Effector CD8-positive, alpha-beta T cell (primary cell): ENCODE measurements at regions not wholly inside any gene's neighbourhood (a gene's known extent, or its start where the extent isn't known, plus 50 kb on each side); places are given as distances from the start of the nearest gene placed in this dataset.

ENCODE experiments used
- DNase-seq: peaks from one replicate; lab custom pipeline; 2025; lab: John Stamatoyannopoulos, UW

GRCh38 chr14:84770030-84770429, 759.9 kb upstream of the FLRT2 start:
- DNase-seq, result no peak

- DNase-seq, result no peak
Measured at GRCh38 chr14:84777356-84777755, 752.6 kb upstream of the FLRT2 start.

- no peak for DNase-seq
Measured at GRCh38 chr14:84782902-84783301, 747.0 kb upstream of the FLRT2 start.

- DNase-seq, result no peak
Measured at GRCh38 chr14:84783511-84783910, 746.4 kb upstream of the FLRT2 start.

GRCh38 chr14:84785996-84786395, 743.9 kb upstream of the FLRT2 start:
- no peak for DNase-seq

GRCh38 chr14:84789012-84789411, 740.9 kb upstream of the FLRT2 start:
- no peak for DNase-seq

- no peak for DNase-seq
Measured at GRCh38 chr14:84792722-84793410, 737.1 kb upstream of the FLRT2 start.

- no peak for DNase-seq
Measured at GRCh38 chr14:84797326-84797725, 732.6 kb upstream of the FLRT2 start.

- DNase-seq, result no peak
Measured at GRCh38 chr14:84804468-84804867, 725.5 kb upstream of the FLRT2 start.

- no peak for DNase-seq
Measured at GRCh38 chr14:84804895-84805294, 725.0 kb upstream of the FLRT2 start.

- DNase-seq, result no peak
Measured at GRCh38 chr14:84806181-84806580, 723.8 kb upstream of the FLRT2 start.

- DNase-seq, result no peak
Measured at GRCh38 chr14:84806622-84807021, 723.3 kb upstream of the FLRT2 start.

GRCh38 chr14:84807673-84808072, 722.3 kb upstream of the FLRT2 start:
- DNase-seq, result no peak

GRCh38 chr14:84809158-84809557, 720.8 kb upstream of the FLRT2 start:
- no peak for DNase-seq

GRCh38 chr14:84814391-84814790, 715.6 kb upstream of the FLRT2 start:
- no peak for DNase-seq

GRCh38 chr14:84819528-84819927, 710.4 kb upstream of the FLRT2 start:
- no peak for DNase-seq

- DNase-seq, result no peak
Measured at GRCh38 chr14:84825481-84826251, 704.3 kb upstream of the FLRT2 start.

- no peak for DNase-seq
Measured at GRCh38 chr14:84826294-84826693, 703.6 kb upstream of the FLRT2 start.

- no peak for DNase-seq
Measured at GRCh38 chr14:84850595-84850994, 679.3 kb upstream of the FLRT2 start.

GRCh38 chr14:84856751-84857534, 673.0 kb upstream of the FLRT2 start:
- no peak for DNase-seq

- DNase-seq, result no peak
Measured at GRCh38 chr14:84857571-84857970, 672.4 kb upstream of the FLRT2 start.

GRCh38 chr14:84859116-84859515, 670.8 kb upstream of the FLRT2 start:
- DNase-seq, result no peak
